Large intestine (tissue), 3 donors: ENCODE measurements at regions not wholly inside any gene's neighbourhood (a gene's known extent, or its start where the extent isn't known, plus 50 kb on each side); places are given as distances from the start of the nearest gene placed in this dataset.

Source experiments
- DNase-seq, 2 donors: peaks; one replicate each; pipeline versions ENCODE4 v3.0.0 to v3.0.0-alpha.2; 2013
- H3K27ac ChIP-seq: one replicate; pipeline ENCODE4 v1.5.1; 2013; ENCODE audit warnings: low read length
- H3K27me3 ChIP-seq: 2 replicates; pipeline ENCODE4 v1.6.1; 2013; ENCODE audit warnings: low read length; ENCODE audit not compliant: control insufficient read depth, insufficient read depth
- H3K36me3 ChIP-seq: 2 replicates; pipeline ENCODE4 v1.6.1; 2013; ENCODE audit warnings: low read length; ENCODE audit not compliant: control insufficient read depth, insufficient read depth
- H3K4me1 ChIP-seq: one replicate; pipeline ENCODE4 v1.6.1; 2013; ENCODE audit warnings: low read length; ENCODE audit not compliant: control insufficient read depth, insufficient read depth
- H3K4me3 ChIP-seq: one replicate; pipeline ENCODE4 v1.5.1; 2013; ENCODE audit warnings: low read length
- H3K9me3 ChIP-seq: one replicate; pipeline ENCODE4 v1.6.1; 2013; ENCODE audit warnings: mild to moderate bottlenecking, low read depth, low read length, moderate library complexity; ENCODE audit not compliant: control insufficient read depth
- WGBS: methylation state at CpG from one replicate; pipeline ENCODE4 v1.1.5; 2013; ENCODE audit warnings: low lambda C conversion rate; ENCODE audit not compliant: insufficient coverage; 5-methylcytosine and 5-hydroxymethylcytosine counted together

DNA sequence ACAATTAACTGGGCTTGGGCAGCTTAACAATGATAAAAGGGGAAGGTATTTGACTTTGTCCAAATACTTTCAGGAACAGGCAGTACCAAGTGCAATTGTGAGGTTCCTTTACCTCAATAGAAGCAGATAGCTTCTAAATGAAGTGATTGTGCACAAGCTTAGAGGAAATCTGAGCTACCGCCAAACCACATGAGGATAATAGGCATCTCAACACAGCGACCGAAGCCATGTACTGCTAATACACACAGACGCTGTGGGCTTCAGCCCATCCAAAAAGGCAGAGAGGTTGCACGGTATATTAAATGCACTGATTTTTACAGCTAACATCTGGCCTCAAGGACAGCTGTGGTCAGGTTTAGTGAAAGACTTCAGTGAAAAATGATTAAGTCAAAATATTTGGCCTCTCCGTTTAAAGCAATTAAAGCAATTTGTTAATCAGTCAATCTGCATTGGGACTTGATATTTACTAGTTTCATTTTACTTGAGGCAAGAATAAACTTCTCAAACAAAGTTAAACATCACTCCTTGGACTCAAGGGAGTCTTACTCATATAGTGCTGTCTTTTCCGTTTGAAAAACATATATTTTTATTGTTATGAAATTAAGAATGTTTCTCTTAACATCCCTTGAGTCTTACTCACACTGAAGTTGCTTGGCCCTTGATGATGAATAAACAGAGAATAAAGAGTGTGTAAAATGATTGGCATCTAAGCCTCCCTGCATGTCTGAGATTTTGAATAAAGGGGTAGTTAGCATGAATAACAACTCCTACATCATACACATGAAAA is 306.3 kb downstream of the C7orf25 start:
- no peak for DNase-seq
- H3K27me3 ChIP-seq: no peaks in the 10 kb centered on the region
- no peaks in the 10 kb centered on the region for H3K36me3 ChIP-seq
- WGBS: 83% methylated on average over 1 of the region's 7 CpGs
- H3K9me3 ChIP-seq: no peaks in the 10 kb centered on the region
- no peak overlapping the region for H3K27ac ChIP-seq
- no peaks in the 10 kb centered on the region for H3K4me1 ChIP-seq
- H3K4me3 ChIP-seq: no peak overlapping the region

- WGBS: 100% methylated on average over 1 of the region's 2 CpGs
- Histone ChIP-seq H3K9me3 (no peaks in the 10 kb centered on the region), H3K4me1 (no peaks in the 10 kb centered on the region), H3K4me3 (no peak overlapping the region), H3K27ac (no peak overlapping the region), H3K36me3 (no peaks in the 10 kb centered on the region), H3K27me3 (no peaks in the 10 kb centered on the region)
- DNase-seq: no peak
Measured at GRCh38 chr7:42603496-42603895, 308.4 kb downstream of the C7orf25 start.

DNA sequence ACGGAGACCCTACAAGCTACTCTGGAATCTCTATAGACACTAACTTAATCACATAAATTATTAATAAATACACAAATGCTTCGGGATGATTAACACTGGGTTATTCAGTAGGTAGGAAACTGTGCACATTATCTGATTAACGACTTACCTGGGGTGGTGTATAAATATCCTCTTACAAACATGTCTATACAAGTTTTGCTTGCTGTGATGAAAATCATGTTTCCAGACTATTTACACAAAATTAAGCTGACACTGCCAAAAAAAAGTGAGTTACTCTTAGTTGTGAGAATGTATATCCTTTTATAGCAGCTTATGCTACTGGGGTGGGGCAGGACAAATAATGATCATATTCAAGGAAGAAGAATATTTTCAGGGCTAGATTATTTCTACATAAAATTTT is 314.6 kb downstream of the C7orf25 start:
- Histone ChIP-seq H3K36me3 (no peaks in the 10 kb centered on the region), H3K4me1 (no peaks in the 10 kb centered on the region), H3K27me3 (no peaks in the 10 kb centered on the region), H3K4me3 (no peak overlapping the region), H3K9me3 (no peaks in the 10 kb centered on the region), H3K27ac (no peak overlapping the region)
- WGBS: no CpG with 5 or more reads among the region's 3 CpGs
- DNase-seq: no peak

GRCh38 chr7:42596737-42597136 is 315.1 kb downstream of the C7orf25 start:
- H3K27ac ChIP-seq: no peak overlapping the region
- no peaks in the 10 kb centered on the region for H3K36me3 ChIP-seq
- no peaks in the 10 kb centered on the region for H3K9me3 ChIP-seq
- H3K4me1 ChIP-seq: no peaks in the 10 kb centered on the region
- H3K27me3 ChIP-seq: no peaks in the 10 kb centered on the region
- H3K4me3 ChIP-seq: no peak overlapping the region
- DNase-seq: no peak

- no CpG with 5 or more reads among the region's 3 CpGs for WGBS
- H3K9me3 ChIP-seq: peaks cover 3% of the 10 kb centered on the region
- no peaks in the 10 kb centered on the region for H3K36me3 ChIP-seq
- H3K27ac ChIP-seq: no peak overlapping the region
- H3K27me3 ChIP-seq: no peaks in the 10 kb centered on the region
- DNase-seq: no peak
- no peak overlapping the region for H3K4me3 ChIP-seq
- no peaks in the 10 kb centered on the region for H3K4me1 ChIP-seq
Measured at GRCh38 chr7:42593860-42594259, 318.0 kb downstream of the C7orf25 start.

- no peaks in the 10 kb centered on the region for H3K36me3 ChIP-seq
- WGBS: 93% methylated on average over 2 of the region's 2 CpGs
- DNase-seq: no peak
Measured at GRCh38 chr7:42590771-42591310, 321.0 kb downstream of the C7orf25 start.

DNA sequence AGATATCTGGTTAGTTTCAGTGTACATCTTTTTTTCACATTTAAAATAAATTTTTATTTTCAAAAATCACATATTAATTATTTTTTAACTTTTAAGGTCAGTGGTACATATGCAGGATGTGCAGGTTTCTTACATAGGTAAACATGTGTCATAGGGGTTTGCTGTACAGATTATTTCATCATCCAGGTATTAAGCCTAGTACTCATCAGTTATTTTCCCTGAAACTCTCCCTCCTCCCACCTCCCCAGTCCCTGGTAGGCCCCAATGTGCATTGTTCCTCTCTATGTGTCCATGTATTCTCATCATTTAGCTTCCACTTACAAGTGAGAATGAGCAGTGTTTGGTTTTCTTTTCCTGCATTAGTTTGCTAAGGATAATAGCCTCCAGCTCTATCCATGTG is 323.0 kb downstream of the C7orf25 start:
- Histone ChIP-seq H3K36me3 (no peaks in the 10 kb centered on the region), H3K4me3 (no peak overlapping the region), H3K9me3 (peaks cover 3% of the 10 kb centered on the region), H3K27ac (no peak overlapping the region), H3K27me3 (no peaks in the 10 kb centered on the region), H3K4me1 (no peaks in the 10 kb centered on the region)
- no peak for DNase-seq

More at GRCh38 chr7:42590771-42591310, 321.0 kb downstream of the C7orf25 start:
- H3K27me3 ChIP-seq: no peaks in the 10 kb centered on the region
- H3K9me3 ChIP-seq: peaks cover 3% of the 10 kb centered on the region
- no peak overlapping the region for H3K27ac ChIP-seq
- no peak overlapping the region for H3K4me3 ChIP-seq
- no peaks in the 10 kb centered on the region for H3K4me1 ChIP-seq

- Histone ChIP-seq H3K27me3 (no peaks in the 10 kb centered on the region), H3K27ac (no peak overlapping the region), H3K36me3 (no peaks in the 10 kb centered on the region), H3K4me1 (no peaks in the 10 kb centered on the region), H3K9me3 (peaks cover 3% of the 10 kb centered on the region), H3K4me3 (no peak overlapping the region)
- whole genome bisulfite sequencing: no CpG with 5 or more reads among the region's 3 CpGs
- DNase-seq: no peak
Measured at GRCh38 chr7:42587806-42588205, 324.1 kb downstream of the C7orf25 start.

DNA sequence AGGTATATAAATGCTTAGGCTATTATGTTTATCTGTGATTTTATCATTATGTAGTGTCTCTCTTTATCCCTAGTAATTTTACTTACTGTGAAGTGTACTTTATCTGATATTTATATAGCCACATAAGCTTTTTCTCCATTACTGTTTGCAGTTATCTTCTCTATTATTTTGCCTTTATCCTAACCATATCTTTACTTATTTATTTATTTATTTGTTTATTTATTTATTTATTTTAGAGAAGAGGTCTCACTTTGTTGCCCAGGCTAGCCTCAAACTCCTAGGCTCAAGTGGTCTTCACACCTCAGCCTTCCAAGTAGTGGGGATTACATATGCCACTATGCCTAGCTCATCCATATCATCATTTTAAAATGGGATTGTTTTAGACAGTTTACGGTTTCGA is 331.8 kb downstream of the C7orf25 start:
- 100% methylated on average over 2 of the region's 2 CpGs for WGBS
- Histone ChIP-seq H3K4me1 (no peaks in the 10 kb centered on the region), H3K9me3 (peaks cover 5% of the 10 kb centered on the region), H3K36me3 (no peaks in the 10 kb centered on the region), H3K4me3 (no peak overlapping the region), H3K27ac (no peak overlapping the region), H3K27me3 (no peaks in the 10 kb centered on the region)
- no peak for DNase-seq

DNA sequence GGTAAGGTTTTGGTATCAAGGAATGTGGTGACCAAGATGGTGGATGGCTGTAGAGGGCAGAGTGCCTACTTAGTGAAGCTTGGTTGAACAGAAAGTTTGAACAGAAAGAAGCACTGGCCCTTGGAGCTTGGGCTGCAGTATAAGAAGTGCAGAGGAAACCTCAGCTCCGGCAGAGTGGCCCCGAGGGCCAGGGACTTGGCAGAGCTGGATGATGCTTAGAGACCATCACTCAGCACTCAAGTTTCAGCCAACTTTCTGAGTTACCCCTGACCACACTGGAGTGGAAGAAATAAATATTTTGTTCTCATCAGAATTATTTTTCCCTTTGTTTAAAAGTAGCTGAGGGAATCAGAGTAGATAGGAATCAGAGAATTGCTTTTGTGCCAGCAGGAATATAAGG is 336.7 kb downstream of the C7orf25 start:
- no CpG with 5 or more reads among the region's 2 CpGs for WGBS
- Histone ChIP-seq H3K27ac (no peak overlapping the region), H3K4me1 (no peaks in the 10 kb centered on the region), H3K9me3 (peaks cover 5% of the 10 kb centered on the region), H3K27me3 (no peaks in the 10 kb centered on the region), H3K36me3 (no peaks in the 10 kb centered on the region), H3K4me3 (no peak overlapping the region)
- DNase-seq: no peak

DNA sequence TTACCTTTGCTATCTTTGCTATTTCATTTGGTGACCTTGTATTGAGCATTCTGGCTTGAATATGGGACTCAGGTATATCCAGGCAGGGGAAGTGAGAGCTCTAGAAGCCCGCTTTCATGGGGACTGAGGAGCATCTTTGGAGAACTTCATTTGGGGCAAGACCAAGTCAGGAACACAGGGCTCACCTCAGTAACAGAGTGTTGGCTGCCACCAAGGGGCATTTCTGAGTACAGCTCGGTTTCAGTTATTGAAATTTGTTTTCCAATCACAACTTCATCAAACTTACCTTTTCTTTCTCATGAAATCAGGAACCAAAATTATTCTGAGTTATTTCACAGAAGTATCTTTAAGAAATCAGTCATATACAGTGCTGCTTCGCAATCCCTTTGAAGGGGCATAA is 337.2 kb downstream of the C7orf25 start:
- H3K27me3 ChIP-seq: no peaks in the 10 kb centered on the region
- no CpG with 5 or more reads among the region's 3 CpGs for WGBS
- H3K36me3 ChIP-seq: no peaks in the 10 kb centered on the region
- no peak overlapping the region for H3K27ac ChIP-seq
- H3K9me3 ChIP-seq: peaks cover under 1% of the 10 kb centered on the region
- H3K4me3 ChIP-seq: no peak overlapping the region
- H3K4me1 ChIP-seq: no peaks in the 10 kb centered on the region
- DNase-seq: no peak
